ENCODE measurements at regions not wholly inside any gene's neighbourhood (a gene's known extent, or its start where the extent isn't known, plus 50 kb on each side); places are given as distances from the start of the nearest gene placed in this dataset.

DNA sequence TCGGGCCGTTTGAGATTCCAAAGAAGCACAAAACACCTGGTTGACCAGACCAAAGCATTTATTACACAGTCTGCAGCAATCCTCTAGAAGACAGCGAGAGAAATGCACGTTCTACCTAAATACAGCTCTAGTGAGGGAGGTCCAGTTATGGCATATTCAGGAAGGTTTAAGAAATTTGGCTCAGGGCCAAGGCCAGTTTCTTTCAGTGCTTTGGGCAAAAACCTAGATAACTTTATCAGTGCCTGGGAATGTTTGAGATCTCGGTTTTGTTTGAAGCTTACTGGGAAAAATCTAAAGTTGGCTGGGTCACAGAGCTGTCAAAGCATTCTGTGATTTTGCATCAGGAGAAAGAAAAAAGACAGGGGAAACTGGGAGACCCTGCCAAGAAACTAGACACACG is 514.0 kb upstream of the TMPRSS15 start:
- Histone ChIP-seq H3K4me1 (replicated peaks) (no peaks in the 10 kb centered on the region), H3K36me3 (no peaks in the 10 kb centered on the region), H3K4me3 (no peak overlapping the region), H3K27ac (no peak overlapping the region), H3K27me3 (replicated peaks) (no peaks in the 10 kb centered on the region), H3K9me3 (replicated peaks) (peaks cover 6% of the 10 kb centered on the region; the same call in 1 of the 2 replicates)
- no peak for DNase-seq (ENCODE audit: low read depth in 1 of 2, low spot score in 2 of 2)

DNA sequence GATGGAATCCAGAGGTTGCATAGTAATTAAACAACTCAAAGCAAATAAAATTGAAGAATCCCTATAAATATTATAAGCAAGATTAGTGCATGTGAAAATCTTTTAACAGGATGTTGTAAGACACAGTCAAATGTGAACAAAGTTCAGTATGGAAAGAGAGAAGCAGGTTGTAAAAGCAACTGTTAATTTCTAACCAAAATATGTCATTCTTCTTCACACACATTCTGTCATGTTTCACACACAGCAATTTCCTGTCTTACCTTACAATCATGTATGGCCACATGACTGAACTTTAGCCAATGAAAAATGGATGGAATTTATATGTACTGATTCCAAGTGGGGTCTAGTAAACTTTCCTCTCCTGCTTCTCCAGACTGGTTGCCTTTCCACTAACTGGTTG is 527.7 kb upstream of the TMPRSS15 start:
- no peaks in the 10 kb centered on the region for H3K9me3 ChIP-seq (replicated peaks)
- H3K4me1 ChIP-seq (replicated peaks): no peaks in the 10 kb centered on the region
- H3K27me3 ChIP-seq (replicated peaks): no peaks in the 10 kb centered on the region
- no peak overlapping the region for H3K27ac ChIP-seq
- no peak overlapping the region for H3K4me3 ChIP-seq
- no peak for DNase-seq (ENCODE audit: low read depth in 1 of 2, low spot score in 2 of 2)
- no peaks in the 10 kb centered on the region for H3K36me3 ChIP-seq

DNA sequence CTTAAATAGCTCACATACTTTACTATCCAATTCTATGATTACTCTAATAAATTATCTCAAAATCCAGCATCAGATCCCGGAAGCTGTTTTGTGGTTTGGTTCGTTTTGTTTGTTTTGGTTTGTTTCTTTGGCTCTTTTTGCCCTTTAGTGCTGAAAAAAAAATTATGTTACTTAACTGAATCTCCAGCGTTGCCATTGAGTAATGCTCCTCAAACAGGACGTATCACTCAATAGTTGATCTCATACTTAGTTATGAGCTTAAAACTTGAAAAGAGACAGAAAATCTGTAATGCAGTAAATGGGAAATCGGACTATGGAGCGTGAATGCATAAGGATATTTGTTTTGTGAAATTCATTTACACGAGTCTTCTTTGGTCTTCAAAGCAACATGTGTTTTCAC is 533.8 kb upstream of the TMPRSS15 start:
- no peak overlapping the region for H3K4me3 ChIP-seq
- no peak for DNase-seq (ENCODE audit: low read depth in 1 of 2, low spot score in 2 of 2)
- H3K27me3 ChIP-seq (replicated peaks): no peaks in the 10 kb centered on the region
- no peak overlapping the region for H3K27ac ChIP-seq
- no peaks in the 10 kb centered on the region for H3K36me3 ChIP-seq
- no peaks in the 10 kb centered on the region for H3K4me1 ChIP-seq (replicated peaks)
- no peaks in the 10 kb centered on the region for H3K9me3 ChIP-seq (replicated peaks)

DNA sequence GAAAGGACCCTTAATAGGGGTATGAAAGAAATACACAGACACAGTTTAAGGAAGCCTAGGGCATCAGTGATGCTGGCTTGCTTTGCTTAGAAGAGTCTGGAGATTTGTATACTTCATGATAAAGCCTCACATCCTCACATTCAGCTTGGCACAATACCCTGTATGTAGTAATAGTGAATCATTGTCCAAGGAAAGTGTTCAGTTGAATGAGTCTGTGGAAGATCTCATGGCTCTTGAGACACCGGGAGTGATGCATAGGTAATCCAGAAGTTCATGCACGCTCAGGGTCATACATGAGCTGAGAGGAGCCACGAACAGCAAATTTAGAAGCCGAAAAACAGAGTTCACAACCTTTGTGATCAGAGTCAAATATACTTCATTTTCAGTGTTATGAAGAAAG is 537.2 kb upstream of the TMPRSS15 start:
- H3K27me3 ChIP-seq (replicated peaks): no peaks in the 10 kb centered on the region
- H3K4me1 ChIP-seq (replicated peaks): no peaks in the 10 kb centered on the region
- no peak for DNase-seq (ENCODE audit: low read depth in 1 of 2, low spot score in 2 of 2)
- no peaks in the 10 kb centered on the region for H3K36me3 ChIP-seq
- no peak overlapping the region for H3K27ac ChIP-seq
- H3K9me3 ChIP-seq (replicated peaks): no peaks in the 10 kb centered on the region
- H3K4me3 ChIP-seq: no peak overlapping the region

DNA sequence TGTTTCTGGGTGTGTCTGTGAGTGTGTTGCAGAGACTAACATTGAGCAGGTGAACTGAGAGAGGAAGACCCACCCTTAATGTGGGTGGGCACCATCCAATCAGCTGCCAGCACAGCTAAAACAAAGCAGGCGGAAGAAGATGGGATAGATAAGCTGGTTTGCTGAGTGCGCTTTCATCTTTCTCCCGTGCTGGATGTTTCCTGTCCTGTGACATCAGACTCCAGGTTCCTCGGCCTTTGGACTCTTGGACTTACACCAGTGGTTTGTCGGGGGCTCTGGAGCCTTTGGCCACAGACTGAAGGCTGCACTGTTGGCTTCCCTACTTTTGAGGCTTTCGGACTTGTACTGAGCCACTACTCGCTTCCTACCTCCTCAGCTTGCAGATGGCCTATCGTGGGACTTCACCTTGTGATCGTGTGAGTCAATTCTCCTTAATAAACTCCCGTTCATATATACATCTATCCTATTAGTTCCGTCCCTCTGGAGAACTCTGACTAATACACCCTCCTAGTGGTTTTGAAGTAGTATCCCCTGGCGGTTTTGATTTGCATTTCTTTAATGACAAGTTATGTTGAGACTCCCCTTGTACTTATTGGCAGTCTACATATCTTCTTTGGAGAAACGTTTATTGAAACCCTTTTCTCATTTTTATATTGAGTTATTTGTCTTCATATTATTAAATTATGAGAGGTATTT is 546.6 kb upstream of the TMPRSS15 start:
- no peak for DNase-seq (ENCODE audit: low read depth in 1 of 2, low spot score in 2 of 2)
- Histone ChIP-seq H3K9me3 (replicated peaks) (no peaks in the 10 kb centered on the region; the same call in 1 of the 2 replicates), H3K27me3 (replicated peaks) (no peaks in the 10 kb centered on the region), H3K4me1 (replicated peaks) (no peaks in the 10 kb centered on the region), H3K36me3 (no peaks in the 10 kb centered on the region), H3K27ac (no peak overlapping the region), H3K4me3 (no peak overlapping the region)

DNA sequence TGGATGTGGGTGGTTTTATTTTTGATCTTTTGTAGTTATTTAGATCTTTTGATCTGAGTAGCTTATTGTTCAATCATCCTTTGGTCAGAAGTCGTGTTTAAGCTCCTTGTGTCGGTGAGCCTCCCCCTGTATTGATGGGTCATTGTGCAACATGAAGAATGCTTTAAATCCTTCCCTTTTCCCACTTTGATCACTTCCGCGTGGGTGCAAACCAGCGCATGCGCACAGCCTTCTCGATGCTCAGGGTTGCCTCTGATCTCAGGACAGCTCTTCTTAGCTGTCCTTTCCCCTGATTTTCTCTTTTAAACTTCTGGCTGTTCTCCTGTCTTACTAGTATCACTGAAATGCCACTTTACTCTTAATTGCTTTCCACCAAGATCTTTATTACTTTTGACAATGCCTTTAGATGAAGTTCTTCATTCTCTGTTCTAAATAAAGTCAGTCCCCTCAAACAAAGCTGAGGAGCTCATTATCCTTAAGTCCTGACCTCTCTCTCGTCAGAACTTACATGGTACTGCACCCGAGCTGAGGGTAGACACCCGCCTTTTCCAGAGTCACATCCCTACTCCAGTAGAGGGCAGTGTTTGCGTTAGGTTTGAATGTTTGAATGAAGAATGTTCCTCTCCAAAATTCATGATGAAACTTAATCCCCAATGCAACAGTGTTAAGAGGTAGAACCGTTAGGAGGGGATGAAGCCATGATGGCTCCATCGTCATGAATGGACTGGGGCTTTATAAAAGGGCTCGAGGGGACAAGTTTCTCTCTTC is 547.9 kb upstream of the TMPRSS15 start:
- H3K4me1 ChIP-seq (replicated peaks): no peaks in the 10 kb centered on the region
- no peak overlapping the region for H3K27ac ChIP-seq
- no peak for DNase-seq (ENCODE audit: low read depth in 1 of 2, low spot score in 2 of 2)
- H3K9me3 ChIP-seq (replicated peaks): no peaks in the 10 kb centered on the region; the same call in 1 of the 2 replicates
- no peaks in the 10 kb centered on the region for H3K27me3 ChIP-seq (replicated peaks)
- H3K36me3 ChIP-seq: no peaks in the 10 kb centered on the region
- no peak overlapping the region for H3K4me3 ChIP-seq

DNA sequence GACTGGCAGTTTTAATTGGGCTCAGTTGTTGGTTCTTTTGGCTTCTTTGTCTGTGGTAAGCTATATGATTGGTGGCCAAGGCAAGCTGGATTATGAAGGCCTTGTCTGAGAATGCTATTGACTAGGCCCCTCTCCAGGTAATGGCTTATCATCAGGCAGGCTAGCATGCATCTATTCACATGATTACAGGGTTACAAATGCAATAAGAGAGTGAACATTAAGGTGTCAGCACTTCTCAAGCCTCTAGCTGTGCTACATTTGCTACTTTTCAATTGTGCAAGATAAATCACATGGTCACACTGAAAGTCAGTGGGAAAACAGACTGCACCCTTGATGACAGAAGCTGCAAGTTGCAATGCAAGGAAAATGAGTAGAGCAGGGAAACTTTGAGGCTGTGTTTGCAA is 550.9 kb upstream of the TMPRSS15 start:
- no peaks in the 10 kb centered on the region for H3K4me1 ChIP-seq (replicated peaks)
- H3K36me3 ChIP-seq: no peaks in the 10 kb centered on the region
- no peak overlapping the region for H3K4me3 ChIP-seq
- no peak for DNase-seq (ENCODE audit: low read depth in 1 of 2, low spot score in 2 of 2)
- H3K9me3 ChIP-seq (replicated peaks): no peaks in the 10 kb centered on the region; the same call in 1 of the 2 replicates
- H3K27ac ChIP-seq: no peak overlapping the region
- H3K27me3 ChIP-seq (replicated peaks): no peaks in the 10 kb centered on the region

DNA sequence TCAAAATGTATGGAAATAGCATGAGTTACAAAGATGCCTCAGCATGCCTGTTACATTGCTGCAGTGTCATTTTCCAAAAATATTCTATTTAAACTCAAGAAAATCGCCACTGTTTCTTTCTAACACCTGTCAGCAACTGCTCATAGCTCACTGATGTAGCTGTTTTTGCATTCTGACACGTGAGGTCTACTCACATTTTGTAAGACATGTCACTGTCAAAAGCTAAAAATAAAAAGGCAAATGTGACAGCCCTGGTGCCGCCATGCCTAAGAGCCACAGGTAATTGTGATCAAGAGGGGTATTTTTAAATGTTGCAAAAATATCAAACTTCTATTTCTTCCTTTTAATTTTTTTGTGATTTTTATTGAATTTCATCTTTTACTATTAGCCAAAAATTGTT is 556.2 kb upstream of the TMPRSS15 start:
- Histone ChIP-seq H3K4me1 (replicated peaks) (no peaks in the 10 kb centered on the region), H3K4me3 (no peak overlapping the region), H3K27me3 (replicated peaks) (no peaks in the 10 kb centered on the region), H3K27ac (no peak overlapping the region), H3K9me3 (replicated peaks) (no peaks in the 10 kb centered on the region), H3K36me3 (no peaks in the 10 kb centered on the region)
- no peak for DNase-seq (ENCODE audit: low read depth in 1 of 2, low spot score in 2 of 2)

DNA sequence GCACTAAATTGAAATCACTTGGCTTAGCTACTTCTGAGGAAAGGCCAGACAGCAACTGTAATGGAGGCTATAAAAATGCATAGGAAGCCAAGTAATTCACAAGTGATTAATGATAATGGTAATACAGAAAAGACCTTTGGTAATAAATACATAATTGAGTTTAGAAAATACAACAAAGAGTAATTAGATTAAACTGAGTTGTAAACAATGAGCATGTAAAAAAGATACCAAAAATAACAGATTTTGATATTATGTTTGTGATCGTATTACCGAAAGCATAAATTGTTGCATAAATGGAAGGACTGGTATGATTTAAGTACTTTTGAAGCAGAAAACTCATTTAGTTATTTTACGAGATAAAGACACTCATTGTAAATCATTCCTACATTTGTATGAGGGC is 556.7 kb upstream of the TMPRSS15 start:
- no peaks in the 10 kb centered on the region for H3K4me1 ChIP-seq (replicated peaks)
- no peaks in the 10 kb centered on the region for H3K27me3 ChIP-seq (replicated peaks)
- H3K36me3 ChIP-seq: no peaks in the 10 kb centered on the region
- H3K27ac ChIP-seq: no peak overlapping the region
- no peak for DNase-seq (ENCODE audit: low read depth in 1 of 2, low spot score in 2 of 2)
- H3K4me3 ChIP-seq: no peak overlapping the region
- no peaks in the 10 kb centered on the region for H3K9me3 ChIP-seq (replicated peaks)

DNA sequence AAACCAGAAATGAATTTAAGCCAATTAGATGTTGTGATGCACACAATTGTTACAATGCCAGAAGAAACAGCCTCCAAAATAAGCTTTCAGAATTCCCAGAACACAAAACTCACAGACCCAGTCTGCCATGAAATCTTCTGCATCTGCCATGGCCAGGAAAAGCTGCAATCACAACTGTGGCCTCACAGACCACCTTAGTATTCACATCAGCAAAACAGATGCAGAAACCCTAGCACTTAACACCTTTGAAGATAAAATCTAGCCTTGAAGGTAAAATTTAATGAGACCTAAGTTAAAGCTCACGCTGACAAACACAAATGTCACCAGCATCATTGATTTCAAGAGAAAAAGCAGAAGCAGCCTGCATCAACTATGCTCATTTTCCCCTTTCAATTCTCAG is 566.8 kb upstream of the TMPRSS15 start:
- H3K4me3 ChIP-seq: no peak overlapping the region
- no peaks in the 10 kb centered on the region for H3K36me3 ChIP-seq
- 0 out of 2 replicates have a peak, but pooled peaks cover 3% of the 10 kb centered on the region for H3K9me3 ChIP-seq (replicated peaks)
- no peaks in the 10 kb centered on the region for H3K27me3 ChIP-seq (replicated peaks)
- no peak overlapping the region for H3K27ac ChIP-seq
- no peak for DNase-seq (ENCODE audit: low read depth in 1 of 2, low spot score in 2 of 2)
- no peaks in the 10 kb centered on the region for H3K4me1 ChIP-seq (replicated peaks)

DNA sequence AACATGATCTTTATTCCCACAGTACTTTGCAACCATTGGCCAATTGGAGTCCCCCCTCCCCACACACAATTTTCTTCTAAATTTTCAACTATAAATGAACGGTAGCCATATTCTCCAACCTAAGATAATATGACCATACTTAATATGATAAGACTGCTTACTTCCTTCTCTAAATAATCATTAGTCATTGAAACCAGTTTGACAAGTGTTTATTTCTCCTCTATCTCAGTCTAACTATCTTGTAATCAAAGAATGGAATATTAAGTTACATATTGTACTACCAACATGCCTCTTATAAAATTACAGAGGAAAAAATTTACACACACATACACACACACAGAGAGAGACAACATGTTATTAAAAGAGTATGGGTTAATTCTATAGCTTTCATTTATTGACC is 567.4 kb upstream of the TMPRSS15 start:
- H3K27me3 ChIP-seq (replicated peaks): no peaks in the 10 kb centered on the region
- no peak overlapping the region for H3K27ac ChIP-seq
- H3K36me3 ChIP-seq: no peaks in the 10 kb centered on the region
- no peaks in the 10 kb centered on the region for H3K4me1 ChIP-seq (replicated peaks)
- no peak for DNase-seq (ENCODE audit: low read depth in 1 of 2, low spot score in 2 of 2)
- H3K4me3 ChIP-seq: no peak overlapping the region
- 0 out of 2 replicates have a peak, but pooled peaks cover 3% of the 10 kb centered on the region for H3K9me3 ChIP-seq (replicated peaks)

DNA sequence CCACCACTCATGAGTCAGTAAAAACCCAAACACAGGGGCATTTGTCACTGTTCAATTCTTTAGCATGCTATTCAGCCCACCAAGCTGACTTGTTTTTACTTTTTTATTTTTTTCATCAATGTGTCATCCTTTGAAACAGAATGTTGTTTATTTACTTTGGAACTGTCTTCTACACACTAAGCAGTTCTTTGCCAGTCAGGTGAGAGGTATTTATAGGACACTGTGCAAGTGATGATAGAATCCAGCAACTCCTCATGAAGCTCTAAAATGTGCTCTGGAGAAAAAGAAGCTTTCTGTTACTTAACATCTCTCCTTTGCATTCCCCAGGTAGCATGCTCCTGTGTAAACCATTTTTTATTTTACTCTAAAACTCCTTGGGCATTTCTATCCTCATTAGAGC is 582.0 kb upstream of the TMPRSS15 start:
- no peaks in the 10 kb centered on the region for H3K4me1 ChIP-seq (replicated peaks)
- H3K27me3 ChIP-seq (replicated peaks): no peaks in the 10 kb centered on the region

DNA sequence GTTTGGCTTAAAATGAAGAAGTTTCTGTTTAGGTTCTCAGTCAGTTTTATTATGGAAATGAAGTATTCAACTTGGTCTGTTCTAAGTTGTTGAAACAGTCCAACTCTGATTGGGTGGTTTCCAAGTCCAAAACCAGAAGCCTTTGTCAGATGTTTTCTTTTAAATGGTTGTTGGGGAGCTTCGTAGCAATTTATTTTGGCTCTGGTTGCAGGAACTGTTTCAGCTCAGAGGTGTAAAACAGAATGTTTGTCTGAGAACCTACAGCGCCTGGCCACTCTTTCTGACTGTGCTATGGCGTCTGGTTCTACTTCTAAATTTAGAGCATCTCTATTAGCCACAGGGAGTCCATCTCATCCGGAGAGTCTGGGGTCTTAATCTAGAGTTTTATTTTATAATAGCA is 582.6 kb upstream of the TMPRSS15 start:
- Histone ChIP-seq H3K4me3 (no peak overlapping the region), H3K27ac (no peak overlapping the region), H3K9me3 (replicated peaks) (no peaks in the 10 kb centered on the region), H3K36me3 (no peaks in the 10 kb centered on the region), H3K27me3 (replicated peaks) (no peaks in the 10 kb centered on the region), H3K4me1 (replicated peaks) (no peaks in the 10 kb centered on the region)
- DNase-seq (ENCODE audit: low read depth in 1 of 2, low spot score in 2 of 2): no peak

More for the DNA sequence above, 582.0 kb upstream of the TMPRSS15 start:
- DNase-seq (ENCODE audit: low read depth in 1 of 2, low spot score in 2 of 2): no peak
- no peaks in the 10 kb centered on the region for H3K36me3 ChIP-seq
- no peak overlapping the region for H3K4me3 ChIP-seq
- H3K9me3 ChIP-seq (replicated peaks): no peaks in the 10 kb centered on the region
- H3K27ac ChIP-seq: no peak overlapping the region

DNA sequence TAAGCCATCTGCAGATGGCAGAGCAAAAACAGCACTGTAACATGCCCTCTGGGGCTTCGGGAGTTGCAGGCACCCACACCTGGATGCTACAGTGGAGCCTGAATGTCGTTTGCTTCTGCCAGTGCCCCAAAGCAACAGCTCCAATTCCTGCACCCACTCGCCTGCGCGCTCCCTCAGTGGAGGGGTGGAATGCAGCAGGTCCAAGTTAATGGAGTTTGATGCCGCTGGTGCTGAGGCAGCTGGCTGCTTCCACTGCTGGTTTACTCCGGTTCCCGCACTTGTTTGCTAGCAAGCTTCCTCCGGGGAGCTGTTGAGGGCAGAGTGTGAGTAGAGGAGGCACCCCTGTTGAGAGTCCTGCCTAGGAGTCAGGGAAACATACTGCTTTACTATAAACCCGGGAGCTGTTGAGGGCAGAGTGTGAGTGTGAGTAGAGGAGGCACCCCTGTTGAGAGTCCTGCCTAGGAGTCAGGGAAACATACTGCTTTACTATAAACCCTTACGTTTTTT is 584.0 kb upstream of the TMPRSS15 start:
- Histone ChIP-seq H3K4me1 (replicated peaks) (no peaks in the 10 kb centered on the region), H3K4me3 (no peak overlapping the region), H3K9me3 (replicated peaks) (no peaks in the 10 kb centered on the region), H3K36me3 (no peaks in the 10 kb centered on the region), H3K27me3 (replicated peaks) (no peaks in the 10 kb centered on the region), H3K27ac (no peak overlapping the region)
- no peak for DNase-seq (ENCODE audit: low read depth in 1 of 2, low spot score in 2 of 2)

All from SJSA1 (cell line).